Neuron (in vitro differentiated cells): ENCODE measurements at regions not wholly inside any gene's neighbourhood (a gene's known extent, or its start where the extent isn't known, plus 50 kb on each side); places are given as distances from the start of the nearest gene placed in this dataset.
"Not testable (repeated sequence)": the region's sequence is repeated elsewhere in the genome, so short reads cannot be mapped to it uniquely, and the experiment has no call there.

ENCODE experiments used
- H2AFZ ChIP-seq: one replicate; pipeline ENCODE4 v1.6.1; 2013; ENCODE audit warnings: low read depth, mild to moderate bottlenecking, inconsistent platforms, low read length, moderate library complexity
- H3K27me3 ChIP-seq: one replicate; pipeline ENCODE4 v1.6.1; 2013; ENCODE audit warnings: low read length; ENCODE audit not compliant: insufficient read depth
- H3K36me3 ChIP-seq: one replicate; pipeline ENCODE4 v1.6.1; 2013; ENCODE audit warnings: low read length; ENCODE audit not compliant: insufficient read depth
- H3K4me1 ChIP-seq: one replicate; pipeline ENCODE4 v1.6.1; 2013; ENCODE audit warnings: low read length; ENCODE audit not compliant: insufficient read depth
- H3K4me3 ChIP-seq: 2 replicates; pipeline ENCODE4 v1.5.1; 2013; ENCODE audit warnings: mild to moderate bottlenecking, low read length, moderate library complexity
- H3K9me3 ChIP-seq: one replicate; pipeline ENCODE4 v1.6.1; 2013; ENCODE audit warnings: low read length

- H3K4me1 ChIP-seq, H3K36me3 ChIP-seq, H3K9me3 ChIP-seq, H3K4me3 ChIP-seq, H2AFZ ChIP-seq, H3K27me3 ChIP-seq: not testable (repeated sequence)
These were observed 358.4 kb upstream of the PDE3A start for GRCh38 chr12:20009965-20010364.

GRCh38 chr12:20011200-20011599 lies 357.1 kb upstream of the PDE3A start:
- H2AFZ ChIP-seq = no peak overlapping the region
- H3K4me3 ChIP-seq = no peak overlapping the region
- no peaks in the 10 kb centered on the region for H3K36me3 ChIP-seq
- no peaks in the 10 kb centered on the region for H3K27me3 ChIP-seq
- H3K4me1 ChIP-seq = no peaks in the 10 kb centered on the region
- peaks cover 4% of the 10 kb centered on the region for H3K9me3 ChIP-seq

GRCh38 chr12:20017802-20018201 lies 350.5 kb upstream of the PDE3A start:
- Histone ChIP-seq H3K36me3 (no peaks in the 10 kb centered on the region), H3K4me3 (no peak overlapping the region), H3K27me3 (no peaks in the 10 kb centered on the region), H3K4me1 (no peaks in the 10 kb centered on the region), H3K9me3 (no peaks in the 10 kb centered on the region), H2AFZ (no peak overlapping the region)

GRCh38 chr12:20018406-20018805 lies 349.9 kb upstream of the PDE3A start:
- H3K27me3 ChIP-seq = no peaks in the 10 kb centered on the region
- no peak overlapping the region for H2AFZ ChIP-seq
- H3K4me1 ChIP-seq = no peaks in the 10 kb centered on the region
- no peak overlapping the region for H3K4me3 ChIP-seq
- no peaks in the 10 kb centered on the region for H3K36me3 ChIP-seq
- H3K9me3 ChIP-seq = no peaks in the 10 kb centered on the region

GRCh38 chr12:20024194-20024593 lies 344.1 kb upstream of the PDE3A start:
- H3K4me1 ChIP-seq = no peaks in the 10 kb centered on the region
- H3K4me3 ChIP-seq = no peak overlapping the region
- H2AFZ ChIP-seq = no peak overlapping the region
- H3K9me3 ChIP-seq = no peaks in the 10 kb centered on the region
- no peaks in the 10 kb centered on the region for H3K27me3 ChIP-seq
- H3K36me3 ChIP-seq = no peaks in the 10 kb centered on the region

- H2AFZ ChIP-seq = no peak overlapping the region
- peaks cover 5% of the 10 kb centered on the region for H3K4me1 ChIP-seq
- H3K36me3 ChIP-seq = no peaks in the 10 kb centered on the region
- H3K9me3 ChIP-seq = no peaks in the 10 kb centered on the region
- no peak overlapping the region for H3K4me3 ChIP-seq
- H3K27me3 ChIP-seq = no peaks in the 10 kb centered on the region
These were observed 340.3 kb upstream of the PDE3A start for GRCh38 chr12:20028033-20028432.

- no peak overlapping the region for H3K4me3 ChIP-seq
- H2AFZ ChIP-seq = peak overlapping the region; percentile 51
- H3K4me1 ChIP-seq = peaks cover 5% of the 10 kb centered on the region
- no peaks in the 10 kb centered on the region for H3K9me3 ChIP-seq
- H3K27me3 ChIP-seq = no peaks in the 10 kb centered on the region
- no peaks in the 10 kb centered on the region for H3K36me3 ChIP-seq
These were observed 337.5 kb upstream of the PDE3A start for GRCh38 chr12:20030826-20031225.

GRCh38 chr12:20039562-20039961 lies 328.8 kb upstream of the PDE3A start:
- Histone ChIP-seq H3K9me3 (no peaks in the 10 kb centered on the region), H3K36me3 (no peaks in the 10 kb centered on the region), H3K4me3 (no peak overlapping the region), H2AFZ (peak overlapping the region; percentile 4), H3K27me3 (no peaks in the 10 kb centered on the region), H3K4me1 (peaks cover 11% of the 10 kb centered on the region)

- H3K4me3 ChIP-seq = no peak overlapping the region
- H2AFZ ChIP-seq = peak overlapping the region; percentile 4
- H3K9me3 ChIP-seq = no peaks in the 10 kb centered on the region
- H3K4me1 ChIP-seq = peaks cover 11% of the 10 kb centered on the region
- no peaks in the 10 kb centered on the region for H3K36me3 ChIP-seq
- H3K27me3 ChIP-seq = no peaks in the 10 kb centered on the region
These were observed 328.2 kb upstream of the PDE3A start for GRCh38 chr12:20040184-20040583.

- Histone ChIP-seq H2AFZ (no peak overlapping the region), H3K4me1 (peaks cover 11% of the 10 kb centered on the region), H3K27me3 (no peaks in the 10 kb centered on the region), H3K9me3 (no peaks in the 10 kb centered on the region), H3K4me3 (no peak overlapping the region), H3K36me3 (no peaks in the 10 kb centered on the region)
These were observed 327.5 kb upstream of the PDE3A start for GRCh38 chr12:20040831-20041230.

GRCh38 chr12:20044351-20044750 lies 324.0 kb upstream of the PDE3A start:
- Histone ChIP-seq H3K4me3 (no peak overlapping the region), H3K36me3 (no peaks in the 10 kb centered on the region), H2AFZ (no peak overlapping the region), H3K27me3 (no peaks in the 10 kb centered on the region), H3K9me3 (no peaks in the 10 kb centered on the region), H3K4me1 (peaks cover 7% of the 10 kb centered on the region)

- H3K9me3 ChIP-seq = no peaks in the 10 kb centered on the region
- H3K4me1 ChIP-seq = peaks cover 2% of the 10 kb centered on the region
- no peak overlapping the region for H3K4me3 ChIP-seq
- H3K27me3 ChIP-seq = no peaks in the 10 kb centered on the region
- H2AFZ ChIP-seq = no peak overlapping the region
- H3K36me3 ChIP-seq = no peaks in the 10 kb centered on the region
These were observed 323.5 kb upstream of the PDE3A start for GRCh38 chr12:20044846-20045245.

GRCh38 chr12:20047901-20048300 lies 320.4 kb upstream of the PDE3A start:
- no peaks in the 10 kb centered on the region for H3K9me3 ChIP-seq
- no peak overlapping the region for H2AFZ ChIP-seq
- H3K4me3 ChIP-seq = no peak overlapping the region
- no peaks in the 10 kb centered on the region for H3K27me3 ChIP-seq
- H3K36me3 ChIP-seq = no peaks in the 10 kb centered on the region
- H3K4me1 ChIP-seq = no peaks in the 10 kb centered on the region

- no peak overlapping the region for H2AFZ ChIP-seq
- H3K4me3 ChIP-seq = no peak overlapping the region
- no peaks in the 10 kb centered on the region for H3K9me3 ChIP-seq
- H3K27me3 ChIP-seq = no peaks in the 10 kb centered on the region
- no peaks in the 10 kb centered on the region for H3K36me3 ChIP-seq
- H3K4me1 ChIP-seq = no peaks in the 10 kb centered on the region
These were observed 318.1 kb upstream of the PDE3A start for GRCh38 chr12:20050221-20050620.
